SU-DHL-6 (cell line): ENCODE measurements at regions not wholly inside any gene's neighbourhood (a gene's known extent, or its start where the extent isn't known, plus 50 kb on each side); places are given as distances from the start of the nearest gene placed in this dataset.

Source experiments
- H2AFZ ChIP-seq: fragments of 200-600 bp; sonication (generic); 2 replicates; pipeline ENCODE4 v1.6.1; 2014; ENCODE audit warnings: low read depth, mild to moderate bottlenecking, moderate library complexity, mixed read lengths, antibody characterized with exemption, low read length; ENCODE audit not compliant: severe bottlenecking
- H3F3A ChIP-seq: fragments of 200-600 bp; shearing (Covaris generic); 2 replicates; pipeline ENCODE4 v1.6.0; 2016; ENCODE audit warnings: antibody characterized with exemption, mild to moderate bottlenecking; ENCODE audit not compliant: insufficient read depth
- H3K27ac ChIP-seq: fragments of 200-600 bp; sonication (generic); 2 replicates; pipeline ENCODE4 v1.5.1; 2016; ENCODE audit warnings: low read depth, mild to moderate bottlenecking, low read length, moderate library complexity, mixed read lengths
- H3K27me3 ChIP-seq: fragments of 200-600 bp; sonication (generic), shearing (Covaris generic); 2 replicates; pipeline ENCODE4 v1.6.0; 2014; ENCODE audit warnings: mild to moderate bottlenecking, low read length
- H3K36me3 ChIP-seq: fragments of 200-600 bp; sonication (generic); 2 replicates; pipeline ENCODE4 v1.6.1; 2014; ENCODE audit warnings: mild to moderate bottlenecking, low read length, mixed read lengths
- H3K4me2 ChIP-seq: fragments of 300-600, 200-600 bp; shearing (Covaris generic), sonication (generic); 2 replicates; pipeline ENCODE4 v1.6.0; 2014; ENCODE audit warnings: low read length, low read depth, mild to moderate bottlenecking; ENCODE audit not compliant: poor library complexity, severe bottlenecking
- H3K4me3 ChIP-seq: fragments of 200-600 bp; sonication (generic); 2 replicates; pipeline ENCODE4 v1.5.1; 2014; ENCODE audit warnings: antibody characterized with exemption, low read length, mild to moderate bottlenecking, mixed read lengths; ENCODE audit not compliant: insufficient read depth, poor library complexity, severe bottlenecking
- H3K79me2 ChIP-seq: fragments of 200-600 bp; sonication (generic); 2 replicates; pipeline ENCODE4 v1.6.1; 2014; ENCODE audit warnings: mild to moderate bottlenecking, low read length, moderate library complexity; ENCODE audit not compliant: insufficient read depth
- H3K9ac ChIP-seq: fragments of 200-600 bp; sonication (generic); 2 replicates; pipeline ENCODE4 v1.7.0; 2014; ENCODE audit warnings: mild to moderate bottlenecking, low read length
- H3K9me2 ChIP-seq: fragments of 200-600 bp; sonication (generic); replicated peaks from 2 replicates; pipeline ENCODE4 v1.6.1; 2014; ENCODE audit warnings: low read length; ENCODE audit not compliant: insufficient read depth
- H3K9me3 ChIP-seq: fragments of 200-600 bp; sonication (generic); 2 replicates; pipeline ENCODE4 v1.6.1; 2014; ENCODE audit warnings: low read length, mixed read lengths; ENCODE audit not compliant: insufficient read depth
- H4K20me1 ChIP-seq: fragments of 200-600 bp; sonication (generic); 2 replicates; pipeline ENCODE4 v1.6.1; 2014; ENCODE audit warnings: low read depth, mild to moderate bottlenecking, antibody characterized with exemption, low read length, moderate library complexity, mixed read lengths
- CTCF ChIP-seq: fragments of 200-600 bp; sonication (generic); IDR thresholded peaks from one replicate; pipeline ENCODE4 v1.5.1; 2017; ENCODE audit warnings: antibody characterized with exemption, mild to moderate bottlenecking, low read length, moderate library complexity; ENCODE audit not compliant: insufficient read depth, poor library complexity, severe bottlenecking
- EZH2phosphoT487 ChIP-seq: fragments of 200-600 bp; sonication (generic), shearing (Covaris generic); conservative IDR thresholded peaks from 2 replicates; pipeline ENCODE4 v1.6.1; 2018; ENCODE audit warnings: mild to moderate bottlenecking, antibody characterized with exemption, low read length, moderate library complexity, mixed read lengths

- H3K9ac ChIP-seq = no peak overlapping the region
- TF ChIP-seq EZH2phosphoT487 (no peak), CTCF (no peak)
- H4K20me1 ChIP-seq = no peaks in the 10 kb centered on the region
- H3K4me2 ChIP-seq = no peak overlapping the region
- H3K9me3 ChIP-seq = no peaks in the 10 kb centered on the region
- H3K79me2 ChIP-seq = no peaks in the 10 kb centered on the region
- no peak overlapping the region for H2AFZ ChIP-seq
- H3K36me3 ChIP-seq = no peaks in the 10 kb centered on the region
- H3F3A ChIP-seq = no peaks in the 10 kb centered on the region
- no peak overlapping the region for H3K27ac ChIP-seq
- no peaks in the 10 kb centered on the region for H3K9me2 ChIP-seq
- H3K4me3 ChIP-seq = no peak overlapping the region
- H3K27me3 ChIP-seq = no peaks in the 10 kb centered on the region
Observed at GRCh38 chr5:57600321-57600720, 117.7 kb upstream of the ACTBL2 start.

GRCh38 chr5:57598756-57599155, 116.1 kb upstream of the ACTBL2 start:
- H4K20me1 ChIP-seq = no peaks in the 10 kb centered on the region
- no peaks in the 10 kb centered on the region for H3F3A ChIP-seq
- no peaks in the 10 kb centered on the region for H3K79me2 ChIP-seq
- no peak overlapping the region for H3K27ac ChIP-seq
- H3K36me3 ChIP-seq = no peaks in the 10 kb centered on the region
- H3K9ac ChIP-seq = no peak overlapping the region
- H2AFZ ChIP-seq = no peak overlapping the region
- H3K4me2 ChIP-seq = no peak overlapping the region
- H3K4me3 ChIP-seq = no peak overlapping the region
- no peaks in the 10 kb centered on the region for H3K9me3 ChIP-seq
- TF ChIP-seq EZH2phosphoT487 (no peak), CTCF (no peak)
- no peaks in the 10 kb centered on the region for H3K9me2 ChIP-seq
- no peaks in the 10 kb centered on the region for H3K27me3 ChIP-seq

GRCh38 chr5:57598097-57598496, 115.5 kb upstream of the ACTBL2 start:
- H3K9me3 ChIP-seq = no peaks in the 10 kb centered on the region
- H3K9me2 ChIP-seq = no peaks in the 10 kb centered on the region
- H4K20me1 ChIP-seq = no peaks in the 10 kb centered on the region
- H3K4me2 ChIP-seq = no peak overlapping the region
- TF ChIP-seq EZH2phosphoT487 = no peak
- TF ChIP-seq CTCF = no peak
- H3K4me3 ChIP-seq = no peak overlapping the region
- H3K9ac ChIP-seq = no peak overlapping the region
- H3K79me2 ChIP-seq = no peaks in the 10 kb centered on the region
- no peaks in the 10 kb centered on the region for H3F3A ChIP-seq
- H3K36me3 ChIP-seq = no peaks in the 10 kb centered on the region
- H2AFZ ChIP-seq = no peak overlapping the region
- no peak overlapping the region for H3K27ac ChIP-seq
- no peaks in the 10 kb centered on the region for H3K27me3 ChIP-seq

GRCh38 chr5:57595523-57595991, 112.9 kb upstream of the ACTBL2 start:
- H3F3A ChIP-seq = no peaks in the 10 kb centered on the region
- H2AFZ ChIP-seq = no peak overlapping the region
- H3K9me2 ChIP-seq = no peaks in the 10 kb centered on the region
- TF ChIP-seq EZH2phosphoT487 (no peak), CTCF (no peak)
- H3K4me3 ChIP-seq = no peak overlapping the region
- H3K27ac ChIP-seq = no peak overlapping the region
- no peaks in the 10 kb centered on the region for H3K9me3 ChIP-seq
- no peaks in the 10 kb centered on the region for H3K36me3 ChIP-seq
- no peak overlapping the region for H3K4me2 ChIP-seq
- H3K9ac ChIP-seq = no peak overlapping the region
- no peaks in the 10 kb centered on the region for H4K20me1 ChIP-seq
- H3K27me3 ChIP-seq = no peaks in the 10 kb centered on the region
- H3K79me2 ChIP-seq = no peaks in the 10 kb centered on the region
